ENCODE measurements at regions not wholly inside any gene's neighbourhood (a gene's known extent, or its start where the extent isn't known, plus 50 kb on each side); places are given as distances from the start of the nearest gene placed in this dataset.

DNA sequence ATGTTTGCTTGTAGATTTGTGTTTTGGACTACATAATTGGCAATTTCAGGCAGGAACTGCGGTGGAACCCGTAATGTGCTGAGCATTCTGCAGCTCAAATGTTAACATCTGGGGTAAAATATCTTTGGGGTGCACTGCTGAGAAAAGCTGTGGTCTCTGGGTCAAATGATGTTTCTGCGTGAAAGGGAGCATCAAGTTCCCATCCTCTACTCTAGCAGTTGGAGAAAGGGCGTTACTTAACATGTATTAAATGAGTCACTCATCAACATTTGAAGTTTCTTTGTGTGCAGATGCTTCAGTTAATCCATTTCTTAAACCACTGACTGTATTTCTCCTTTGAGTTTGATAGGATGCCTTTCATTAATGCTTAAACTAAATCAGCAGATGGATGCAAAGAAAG lies 273.1 kb upstream of the PITRM1 start:
- TF ChIP-seq CTCF (conservative IDR thresholded peaks at IDR 0.05; ENCODE audit: low read depth, low read length) = no peak
- no peak for TF ChIP-seq POLR2A (IDR thresholded peaks at IDR 0.05; ENCODE audit: low read depth, low read length)
- no peak for TF ChIP-seq USF2 (IDR thresholded peaks at IDR 0.05; ENCODE audit: low read depth, low read length)
- no peak for TF ChIP-seq BHLHE40 (IDR thresholded peaks at IDR 0.05; ENCODE audit: low read depth, low read length)
- no peak for TF ChIP-seq RAD21 (IDR thresholded peaks at IDR 0.05; ENCODE audit: low read length)
- TF ChIP-seq SMC3 (IDR thresholded peaks at IDR 0.05; ENCODE audit: low read depth, low read length) = no peak
- TF ChIP-seq MAZ (IDR thresholded peaks at IDR 0.05; ENCODE audit: borderline replicate concordance, low read depth, low read length) = no peak
- no peak for TF ChIP-seq CHD1 (IDR thresholded peaks at IDR 0.05; ENCODE audit: low read depth, low read length)
- no peak for TF ChIP-seq NFE2L2 (IDR thresholded peaks at IDR 0.05; ENCODE audit: low read depth, low read length)
